Mesenchymal stem cell (in vitro differentiated cells and primary cell): ENCODE measurements at regions not wholly inside any gene's neighbourhood (a gene's known extent, or its start where the extent isn't known, plus 50 kb on each side); places are given as distances from the start of the nearest gene placed in this dataset.

Source experiments
- DNase-seq: peaks from one replicate; pipeline ENCODE4 v3.0.0-alpha.2; 2013
- H2AFZ ChIP-seq: one replicate; pipeline ENCODE4 v1.6.1; 2013; ENCODE audit warnings: low read depth, mild to moderate bottlenecking, control low read depth, inconsistent platforms, low read length, moderate library complexity
- H2AK5ac ChIP-seq: 2 replicates; pipeline ENCODE4 v1.6.1; 2013; ENCODE audit warnings: low read length, moderate library complexity, mild to moderate bottlenecking, inconsistent platforms; ENCODE audit not compliant: severe bottlenecking
- H2BK120ac ChIP-seq: one replicate; pipeline ENCODE4 v1.6.1; 2013; ENCODE audit warnings: low read depth, mild to moderate bottlenecking, inconsistent platforms, low read length, moderate library complexity
- H2BK12ac ChIP-seq, 2 experiments: one replicate each; pipeline ENCODE4 v1.6.1; 2013; ENCODE audit warnings: inconsistent platforms in 2 of 2, low read length in 2 of 2, mild to moderate bottlenecking in 2 of 2, moderate library complexity in 2 of 2, control low read depth in 1 of 2
- H2BK15ac ChIP-seq: one replicate; pipeline ENCODE4 v1.6.1; 2013; ENCODE audit warnings: mild to moderate bottlenecking, low read depth, inconsistent platforms; ENCODE audit not compliant: poor library complexity, severe bottlenecking
- H2BK5ac ChIP-seq: 2 replicates; pipeline ENCODE4 v1.6.1; 2013; ENCODE audit warnings: low read depth, mild to moderate bottlenecking, low read length, control low read depth, inconsistent platforms; ENCODE audit not compliant: poor library complexity, severe bottlenecking
- H3K14ac ChIP-seq, 2 experiments: one replicate each; pipeline ENCODE4 v1.6.1; 2013; ENCODE audit warnings: inconsistent platforms in 2 of 2, low read length in 2 of 2, control low read depth in 1 of 2, mild to moderate bottlenecking in 1 of 2, moderate library complexity in 1 of 2
- H3K18ac ChIP-seq, 2 experiments: one replicate each; pipeline ENCODE4 v1.6.1; 2013; ENCODE audit warnings: inconsistent platforms in 2 of 2, low read length in 2 of 2, control low read depth in 1 of 2, low read depth in 1 of 2, mild to moderate bottlenecking in 1 of 2
- H3K23ac ChIP-seq, 2 experiments: one replicate each; pipeline ENCODE4 v1.6.1; 2013; ENCODE audit warnings: inconsistent platforms in 2 of 2, low read length in 2 of 2, mild to moderate bottlenecking in 2 of 2, moderate library complexity in 2 of 2, control low read depth in 1 of 2
- H3K27ac ChIP-seq: 2 replicates; pipeline ENCODE4 v1.5.1; 2013; ENCODE audit warnings: mild to moderate bottlenecking, moderate library complexity, low read length, control low read depth, inconsistent platforms; ENCODE audit not compliant: poor library complexity, severe bottlenecking
- H3K27me3 ChIP-seq, 2 experiments: 2 replicates each; pipeline versions ENCODE4 v1.6.1 to v1.7.0; 2013; ENCODE audit warnings: low read length in 2 of 2, mild to moderate bottlenecking in 2 of 2, moderate library complexity in 2 of 2, control low read depth in 1 of 2, inconsistent platforms in 1 of 2; ENCODE audit not compliant: control insufficient read depth in 1 of 2, insufficient read depth in 1 of 2
- H3K36me3 ChIP-seq, 2 experiments: 2 replicates each; pipeline versions ENCODE4 v1.6.1 to v1.7.0; 2013; ENCODE audit warnings: low read length in 2 of 2, control low read depth in 1 of 2, inconsistent platforms in 1 of 2, low read depth in 1 of 2, mild to moderate bottlenecking in 1 of 2; ENCODE audit not compliant: insufficient read depth in 2 of 2, control insufficient read depth in 1 of 2
- H3K4ac ChIP-seq, 2 experiments: one replicate each; pipeline ENCODE4 v1.6.1; 2013; ENCODE audit warnings: inconsistent platforms in 2 of 2, low read length in 2 of 2, mild to moderate bottlenecking in 2 of 2, moderate library complexity in 2 of 2, control low read depth in 1 of 2, low read depth in 1 of 2
- H3K4me1 ChIP-seq: 2 replicates; pipeline ENCODE4 v1.6.1; 2013; ENCODE audit warnings: low read depth, low read length, control low read depth; ENCODE audit not compliant: control insufficient read depth, insufficient read depth
- H3K4me2 ChIP-seq: 2 replicates; pipeline ENCODE4 v1.6.1; 2013; ENCODE audit warnings: low read length, mild to moderate bottlenecking, inconsistent platforms; ENCODE audit not compliant: poor library complexity, severe bottlenecking
- H3K4me3 ChIP-seq, 2 experiments: 2 replicates each; pipeline versions ENCODE4 v1.5.1 to v1.7.0; 2013; ENCODE audit warnings: low read length in 2 of 2, mild to moderate bottlenecking in 2 of 2, control low read depth in 1 of 2, low read depth in 1 of 2; ENCODE audit not compliant: insufficient read depth in 1 of 2
- H3K79me1 ChIP-seq: replicated peaks from 2 replicates; pipeline ENCODE4 v1.6.1; 2013; ENCODE audit warnings: mild to moderate bottlenecking, control low read depth, low read length, inconsistent platforms; ENCODE audit not compliant: poor library complexity, severe bottlenecking
- H3K9ac ChIP-seq: 2 replicates; pipeline ENCODE4 v1.7.0; 2013; ENCODE audit warnings: mild to moderate bottlenecking, low read length, moderate library complexity
- H3K9me3 ChIP-seq: 2 replicates; pipeline ENCODE4 v1.7.0; 2013; ENCODE audit warnings: mild to moderate bottlenecking, low read length; ENCODE audit not compliant: control insufficient read depth
- H4K8ac ChIP-seq: one replicate; pipeline ENCODE4 v1.6.1; 2013; ENCODE audit warnings: inconsistent platforms, mild to moderate bottlenecking, low read length, moderate library complexity
- H4K91ac ChIP-seq: one replicate; pipeline ENCODE4 v1.6.1; 2013; ENCODE audit warnings: mild to moderate bottlenecking, low read length, inconsistent platforms
- WGBS: methylation state at CpG from one replicate; pipeline ENCODE4 v1.1.7; 2013; ENCODE audit warnings: mixed read lengths; 5-methylcytosine and 5-hydroxymethylcytosine counted together

DNA sequence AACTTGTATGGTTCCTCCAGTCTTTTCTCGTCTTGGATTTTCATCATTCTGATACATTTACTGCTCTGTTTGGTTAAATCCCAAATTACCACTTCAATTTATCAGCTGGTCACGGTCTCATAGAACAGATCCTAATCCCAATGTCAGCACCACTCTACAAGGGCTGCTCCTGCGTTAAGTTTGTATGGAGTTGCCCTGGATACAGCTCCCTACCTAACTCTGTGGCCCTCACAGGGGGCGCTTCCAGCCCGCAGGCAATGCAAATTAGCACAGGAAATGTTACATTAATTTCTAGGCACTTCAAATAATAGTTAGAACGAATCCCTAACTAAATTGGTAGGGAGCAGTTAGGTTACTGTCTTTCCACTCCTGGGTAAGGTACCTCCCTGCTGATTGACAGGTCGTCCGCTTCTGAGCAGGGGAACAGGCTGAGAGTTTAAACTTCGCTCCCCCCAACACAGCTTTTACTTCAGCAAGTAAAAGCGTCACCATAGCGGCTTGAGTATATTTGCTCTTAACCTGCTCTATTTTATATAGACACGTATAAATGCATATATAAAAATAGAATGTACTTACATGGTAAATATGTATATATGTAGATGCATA is 238.5 kb upstream of the FANCL start:
- H3K9ac ChIP-seq, result no peak overlapping the region
- H3K4me1 ChIP-seq, result no peaks in the 10 kb centered on the region
- H3K23ac ChIP-seq, result no peak overlapping the region
- H2BK12ac ChIP-seq, result no peak overlapping the region
- no peak overlapping the region for H2AFZ ChIP-seq
- no peak overlapping the region for H3K4ac ChIP-seq
- no peaks in the 10 kb centered on the region for H3K9me3 ChIP-seq
- no peak overlapping the region for H4K91ac ChIP-seq
- peak overlapping the region in 1 of 2 experiments; percentile 39 for H3K14ac ChIP-seq
- no peak overlapping the region for H3K4me3 ChIP-seq
- H3K27ac ChIP-seq, result no peak overlapping the region
- no peaks in the 10 kb centered on the region for H3K36me3 ChIP-seq
- no peak for DNase-seq
- H2BK5ac ChIP-seq, result no peak overlapping the region
- H4K8ac ChIP-seq, result no peak overlapping the region
- no peak overlapping the region for H2BK15ac ChIP-seq
- no peak overlapping the region for H3K18ac ChIP-seq
- WGBS, result 68% methylated on average over 9 of the region's 12 CpGs
- H3K27me3 ChIP-seq, result peaks cover 0 to 3% of the 10 kb centered on the region in 2 experiments
- H2AK5ac ChIP-seq, result no peak overlapping the region
- no peak overlapping the region for H3K4me2 ChIP-seq
- H3K79me1 ChIP-seq, result no peaks in the 10 kb centered on the region
- H2BK120ac ChIP-seq, result no peak overlapping the region

DNA sequence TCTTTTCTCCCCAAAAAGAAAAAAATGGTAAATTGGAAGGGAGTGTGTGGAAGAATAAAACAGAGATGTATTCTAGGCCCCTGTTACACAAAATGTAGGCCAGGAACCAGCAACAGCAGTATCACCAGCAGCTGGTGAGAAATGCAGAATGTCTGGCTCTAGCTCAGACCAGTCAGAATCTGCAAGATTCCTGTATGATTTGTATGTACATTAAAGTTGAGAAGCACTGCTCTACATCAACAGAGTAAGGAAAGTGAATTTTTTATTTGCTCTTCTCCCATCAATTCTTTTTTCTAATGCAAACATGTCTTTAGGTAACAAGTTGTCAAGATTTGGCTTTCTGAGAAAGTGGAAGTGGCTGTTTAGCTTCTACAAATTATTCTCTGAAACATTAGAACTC is 235.4 kb upstream of the FANCL start:
- Histone ChIP-seq H2BK5ac (no peak overlapping the region), H2BK120ac (no peak overlapping the region), H3K4me1 (no peaks in the 10 kb centered on the region), H2BK15ac (no peak overlapping the region), H3K4me3 (no peak overlapping the region), H2BK12ac (no peak overlapping the region), H4K8ac (no peak overlapping the region), H3K4ac (no peak overlapping the region), H4K91ac (no peak overlapping the region), H3K18ac (no peak overlapping the region), H2AFZ (no peak overlapping the region), H3K27ac (no peak overlapping the region), H3K79me1 (no peaks in the 10 kb centered on the region), H3K4me2 (no peak overlapping the region), H3K9ac (no peak overlapping the region), H3K9me3 (no peaks in the 10 kb centered on the region), H3K36me3 (no peaks in the 10 kb centered on the region), H3K27me3 (peaks cover 0 to 3% of the 10 kb centered on the region in 2 experiments), H3K23ac (no peak overlapping the region), H3K14ac (no peak overlapping the region), H2AK5ac (no peak overlapping the region)
- no peak for DNase-seq

DNA sequence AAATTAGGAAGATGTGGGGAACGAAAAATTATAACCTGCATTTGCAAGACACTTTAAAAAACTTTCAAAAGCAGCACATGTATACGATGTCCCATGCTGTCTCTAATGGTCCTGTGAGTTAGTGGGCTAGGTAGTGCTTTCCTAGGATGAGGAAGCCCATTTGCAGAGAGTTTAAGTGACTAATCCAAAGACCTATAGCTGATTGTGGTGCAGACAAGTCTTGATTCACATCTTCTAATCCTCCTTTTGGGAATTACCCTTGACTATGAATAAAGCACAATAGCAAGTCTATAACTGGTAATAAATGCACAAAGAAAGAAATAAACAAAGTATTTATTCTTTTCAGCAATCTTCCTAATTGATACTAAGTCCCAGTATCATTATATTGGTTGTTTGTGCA is 234.6 kb upstream of the FANCL start:
- H3K23ac ChIP-seq, result no peak overlapping the region
- H3K4me2 ChIP-seq, result no peak overlapping the region
- H3K27ac ChIP-seq, result no peak overlapping the region
- H2AK5ac ChIP-seq, result no peak overlapping the region
- H2BK120ac ChIP-seq, result no peak overlapping the region
- no peak overlapping the region for H3K14ac ChIP-seq
- no peak overlapping the region for H3K4me3 ChIP-seq
- no peak overlapping the region for H4K8ac ChIP-seq
- no peaks in the 10 kb centered on the region for H3K79me1 ChIP-seq
- H3K27me3 ChIP-seq, result no peaks in the 10 kb centered on the region
- no peaks in the 10 kb centered on the region for H3K36me3 ChIP-seq
- no peak for DNase-seq
- no peak overlapping the region for H2AFZ ChIP-seq
- no peak overlapping the region for H2BK12ac ChIP-seq
- no peaks in the 10 kb centered on the region for H3K9me3 ChIP-seq
- no peak overlapping the region for H4K91ac ChIP-seq
- H3K4me1 ChIP-seq, result no peaks in the 10 kb centered on the region
- no peak overlapping the region for H2BK5ac ChIP-seq
- H3K18ac ChIP-seq, result no peak overlapping the region
- no CpG with 5 or more reads among the region's 2 CpGs for WGBS
- H3K4ac ChIP-seq, result no peak overlapping the region
- H3K9ac ChIP-seq, result no peak overlapping the region
- no peak overlapping the region for H2BK15ac ChIP-seq

DNA sequence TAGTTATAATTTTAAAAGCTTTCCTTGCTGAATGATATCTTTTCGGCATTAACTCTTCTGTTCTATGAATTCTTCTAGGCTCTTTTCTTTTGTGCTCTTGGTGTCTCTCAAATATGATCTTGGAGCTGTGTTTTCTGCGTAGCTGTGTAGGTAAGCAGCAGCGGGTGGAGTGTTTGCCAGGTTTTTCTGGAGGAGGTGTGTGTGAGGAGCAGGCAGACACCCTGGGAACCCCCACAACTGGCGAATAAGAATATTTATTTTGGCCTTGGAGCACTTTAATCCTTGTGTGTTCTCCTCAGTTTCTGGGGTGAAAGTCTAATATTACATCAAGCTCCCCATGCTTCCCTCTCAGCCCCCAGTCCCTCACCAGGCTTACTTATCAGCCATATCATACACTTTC is 232.0 kb upstream of the FANCL start:
- H2AFZ ChIP-seq, result no peak overlapping the region
- H3K4me1 ChIP-seq, result no peaks in the 10 kb centered on the region
- H3K14ac ChIP-seq, result no peak overlapping the region
- no peak overlapping the region for H3K4me3 ChIP-seq
- H3K36me3 ChIP-seq, result no peaks in the 10 kb centered on the region
- WGBS, result 100% methylated on average over 4 of the region's 4 CpGs
- H3K18ac ChIP-seq, result no peak overlapping the region
- H2BK120ac ChIP-seq, result no peak overlapping the region
- H2BK12ac ChIP-seq, result no peak overlapping the region
- no peaks in the 10 kb centered on the region for H3K27me3 ChIP-seq
- H2AK5ac ChIP-seq, result no peak overlapping the region
- H3K9ac ChIP-seq, result no peak overlapping the region
- no peak overlapping the region for H3K4me2 ChIP-seq
- H4K8ac ChIP-seq, result no peak overlapping the region
- no peak for DNase-seq
- no peak overlapping the region for H3K4ac ChIP-seq
- no peaks in the 10 kb centered on the region for H3K79me1 ChIP-seq
- H3K9me3 ChIP-seq, result no peaks in the 10 kb centered on the region
- H3K27ac ChIP-seq, result no peak overlapping the region
- no peak overlapping the region for H2BK15ac ChIP-seq
- H3K23ac ChIP-seq, result no peak overlapping the region
- no peak overlapping the region for H2BK5ac ChIP-seq
- no peak overlapping the region for H4K91ac ChIP-seq
